GM12878 (cell line): ENCODE measurements at regions not wholly inside any gene's neighbourhood (a gene's known extent, or its start where the extent isn't known, plus 50 kb on each side); places are given as distances from the start of the nearest gene placed in this dataset.

ENCODE experiments used
- ATAC-seq: fragments of 200-7000 bp; cut with Tn5 transposase; 3 replicates; pipeline ENCODE4 v1.9.1; 2020; ENCODE audit warnings: mild to moderate bottlenecking, moderate library complexity
- BruUV-seq: library from RNA; stranded (reverse); fragments of 400-500 nt; replicated peaks from 2 replicates; lab custom pipeline; 2021; lab: Mats Ljungman, UMichigan
- CTCF ChIA-PET: fragments of 300-600 bp; sonication (Branson Sonifier 250); formaldehyde crosslinking; extraction: SDS; loops from one replicate; lab custom pipeline; 2021; ENCODE audit warnings: inconsistent platforms; lab: Yijun Ruan, JAX
- POLR2A ChIA-PET: fragments of 350-600 bp; formaldehyde crosslinking; extraction: SDS; loops from one replicate; lab custom pipeline; 2021; ENCODE audit warnings: inconsistent platforms; lab: Charles Lee
- RAD21 ChIA-PET: fragments of 300-600 bp; sonication (Branson Sonifier 250); formaldehyde crosslinking; loops from one replicate; lab custom pipeline; 2023; ENCODE audit warnings: antibody characterized with exemption; ENCODE audit not compliant: unreplicated experiment; lab: Charles Lee
- SMC1A ChIA-PET: fragments of 300-600 bp; sonication (Branson Sonifier 250); formaldehyde crosslinking; loops from one replicate; lab custom pipeline; 2023; ENCODE audit not compliant: unreplicated experiment, uncharacterized antibody; lab: Charles Lee
- DNase-seq: peaks from one replicate; pipeline ENCODE4 v3.0.0-alpha.2; 2011; ENCODE audit warnings: low read depth, low spot score
- FAIRE-seq: peaks from 3 replicates; lab custom pipeline; 2011; peaks lifted over from hg19 to GRCh38; lab: Jason Lieb, UNC
- H2AFZ ChIP-seq: 2 replicates; pipeline ENCODE4 v1.6.0; 2011; ENCODE audit warnings: low read depth, low read length, control low read depth; ENCODE audit not compliant: control insufficient read depth
- H3K27ac ChIP-seq: 2 replicates; pipeline ENCODE4 v1.5.1; 2011; ENCODE audit warnings: control low read depth; ENCODE audit not compliant: control insufficient read depth, insufficient read depth
- H3K27me3 ChIP-seq, 2 experiments: replicated peaks in 1 of 2; 2 replicates each; pipeline versions ENCODE4 v1.6.0 to v1.6.1; 2011; ENCODE audit warnings: low read length in 1 of 2; ENCODE audit not compliant: control insufficient read depth in 2 of 2, insufficient read depth in 2 of 2
- H3K36me3 ChIP-seq, 2 experiments: 2 replicates each; pipeline ENCODE4 v1.5.1; 2011; ENCODE audit warnings: low read length in 1 of 2; ENCODE audit not compliant: control insufficient read depth in 2 of 2, insufficient read depth in 2 of 2
- H3K4me1 ChIP-seq: 2 replicates; pipeline ENCODE4 v1.6.1; 2011; ENCODE audit warnings: mild to moderate bottlenecking, low read length, moderate library complexity, mixed read lengths; ENCODE audit not compliant: control insufficient read depth, insufficient read depth
- H3K4me2 ChIP-seq: 2 replicates; pipeline ENCODE4 v1.6.0; 2011; ENCODE audit warnings: control low read depth; ENCODE audit not compliant: control insufficient read depth, insufficient read depth
- H3K4me3 ChIP-seq: fragments of 200-600 bp; sonication (generic); 2 replicates; pipeline ENCODE4 v1.5.1; 2016
- H3K79me2 ChIP-seq: 2 replicates; pipeline ENCODE4 v1.6.0; 2011; ENCODE audit warnings: low read length; ENCODE audit not compliant: control insufficient read depth, insufficient read depth
- H3K9ac ChIP-seq: 2 replicates; pipeline ENCODE4 v1.8.0; 2011; ENCODE audit warnings: low read length, control low read depth, mixed read lengths; ENCODE audit not compliant: control insufficient read depth, insufficient read depth
- H3K9me3 ChIP-seq: replicated peaks from 3 replicates; pipeline ENCODE4 v1.5.1; 2011; ENCODE audit warnings: mild to moderate bottlenecking, low read length; ENCODE audit not compliant: control insufficient read depth, insufficient read depth
- H4K20me1 ChIP-seq: 2 replicates; pipeline ENCODE4 v1.6.0; 2011; ENCODE audit not compliant: control insufficient read depth, insufficient read depth
- GATAD2B ChIP-seq: fragments of 450-650 bp; conservative IDR thresholded peaks from 2 replicates; pipeline ENCODE4 v1.6.1; 2017; ENCODE audit warnings: low read depth, mild to moderate bottlenecking, moderate library complexity
- HDAC2 ChIP-seq: fragments of 200-600 bp; sonication (generic); IDR thresholded peaks from 2 replicates; pipeline ENCODE4 v1.6.1; 2017
- HSF1 ChIP-seq: fragments of 150-350 bp; IDR thresholded peaks from 2 replicates; pipeline ENCODE4 v1.6.1; 2014; ENCODE audit warnings: mild to moderate bottlenecking, low read depth, low read length
- IRF4 ChIP-seq: IDR thresholded peaks from 2 replicates; pipeline ENCODE4 v1.6.1; 2011; ENCODE audit warnings: low read depth, low read length
- MXI1 ChIP-seq: fragments of 150-350 bp; IDR thresholded peaks from 2 replicates; pipeline ENCODE4 v1.6.1; 2011; ENCODE audit warnings: low read depth, mild to moderate bottlenecking, inconsistent platforms, low read length, improper control_type of control experiment
- PBX3 ChIP-seq: IDR thresholded peaks from 2 replicates; pipeline ENCODE4 v1.6.1; 2011; ENCODE audit warnings: mild to moderate bottlenecking, low read depth, low read length, moderate library complexity; ENCODE audit not compliant: insufficient replicate concordance
- POLR2AphosphoS5 ChIP-seq: IDR thresholded peaks from 2 replicates; pipeline ENCODE4 v1.6.1; 2011; ENCODE audit warnings: mild to moderate bottlenecking, low read length, inconsistent platforms
- RBBP5 ChIP-seq: fragments of 200-600 bp; sonication (generic); conservative IDR thresholded peaks from 2 replicates; pipeline ENCODE4 v1.6.1; 2016
- SMARCA5 ChIP-seq: fragments of 450-650 bp; IDR thresholded peaks from 2 replicates; pipeline ENCODE4 v1.6.1; 2017; ENCODE audit warnings: mild to moderate bottlenecking
- SP1 ChIP-seq: IDR thresholded peaks from one replicate; pipeline ENCODE4 v1.6.1; 2011; ENCODE audit warnings: low read depth, low read length
- ZBTB40 ChIP-seq: fragments of 450-650 bp; IDR thresholded peaks from 2 replicates; pipeline ENCODE4 v1.6.1; 2016; ENCODE audit warnings: mild to moderate bottlenecking, moderate library complexity, borderline replicate concordance
- ZNF217 ChIP-seq: fragments of 450-650 bp; IDR thresholded peaks from 2 replicates; pipeline ENCODE4 v1.6.1; 2017; ENCODE audit warnings: antibody characterized with exemption, mild to moderate bottlenecking
- ZSCAN29 ChIP-seq: fragments of 450-650 bp; IDR thresholded peaks from 2 replicates; pipeline ENCODE4 v1.6.1; 2017; ENCODE audit warnings: mild to moderate bottlenecking, moderate library complexity
- WGBS: methylation state at CpG from one replicate; pipeline ENCODE4 v1.1.6; 2016; ENCODE audit warnings: low lambda C conversion rate; ENCODE audit not compliant: insufficient replicate concordance, insufficient coverage; ENCODE audit errors: missing lambda C conversion rate; 5-methylcytosine and 5-hydroxymethylcytosine counted together
- in situ Hi-C: fragments of 300-500 bp; cut with MboI; formaldehyde crosslinking; loops from 9 replicates; pipeline ENCODE4 v1.14.3; 2018; ENCODE audit warnings: mixed read lengths
- intact Hi-C: fragments of 100-400 bp; cut with micrococcal nuclease; formaldehyde crosslinking; loops from one replicate; pipeline ENCODE4 v1.14.2; 2022; ENCODE audit not compliant: unreplicated experiment
- TF ChIP-seq, protein P1 (sequence below): IDR thresholded peaks from 2 replicates; pipeline ENCODE4 v1.6.1; 2011; ENCODE audit warnings: low read depth, low read length, improper control_type of control experiment, borderline replicate concordance

- intact Hi-C loops (no loop called here), in situ Hi-C loops (no loop called here)
- FAIRE-seq (no peak), DNase-seq (no peak), ATAC-seq (no peak)
- Histone ChIP-seq H2AFZ (no peak overlapping the region), H3K9ac (no peak overlapping the region), H3K4me2 (no peak overlapping the region), H3K4me1 (no peaks in the 10 kb centered on the region), H3K27ac (no peak overlapping the region), H3K4me3 (no peak overlapping the region), H3K27me3 (no peaks in the 10 kb centered on the region), H3K79me2 (no peaks in the 10 kb centered on the region), H3K36me3 (no peaks in the 10 kb centered on the region), H4K20me1 (no peaks in the 10 kb centered on the region), H3K9me3 (no peaks in the 10 kb centered on the region)
- ChIA-PET RAD21 (no interaction called here), POLR2A (no interaction called here), SMC1A (interaction anchor here (1.6 kb wide), 1 partner anchor 23 kb away, joined by 4 read pairs; no protein-coding TSS in a partner anchor), CTCF (interaction anchor here (0.8 to 4.5 kb wide), 2 partner anchors 10 to 15 kb away, joined by 3 to 18 read pairs; no protein-coding TSS in a partner anchor)
- WGBS = 61% methylated on average over 9 of the region's 9 CpGs
- no TSS peak for BruUV-seq
- TF ChIP-seq MXI1 = no peak
- no peak for TF ChIP-seq POLR2AphosphoS5
- TF ChIP-seq ZBTB40 = no peak
- TF ChIP-seq SMARCA5 = no peak
- TF ChIP-seq IRF4 = no peak
- no peak for TF ChIP-seq SP1
- TF ChIP-seq, protein P1, sequence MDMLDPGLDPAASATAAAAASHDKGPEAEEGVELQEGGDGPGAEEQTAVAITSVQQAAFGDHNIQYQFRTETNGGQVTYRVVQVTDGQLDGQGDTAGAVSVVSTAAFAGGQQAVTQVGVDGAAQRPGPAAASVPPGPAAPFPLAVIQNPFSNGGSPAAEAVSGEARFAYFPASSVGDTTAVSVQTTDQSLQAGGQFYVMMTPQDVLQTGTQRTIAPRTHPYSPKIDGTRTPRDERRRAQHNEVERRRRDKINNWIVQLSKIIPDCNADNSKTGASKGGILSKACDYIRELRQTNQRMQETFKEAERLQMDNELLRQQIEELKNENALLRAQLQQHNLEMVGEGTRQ = no peak
- no peak for TF ChIP-seq GATAD2B
- TF ChIP-seq RBBP5 = no peak
- no peak for TF ChIP-seq HSF1
- TF ChIP-seq HDAC2 = no peak
- no peak for TF ChIP-seq PBX3
- TF ChIP-seq ZSCAN29 = no peak
- no peak for TF ChIP-seq ZNF217
Observed at GRCh38 chr22:22730655-22731373, 86.4 kb downstream of the GGTLC2 start.
